K562 (cell line): ENCODE measurements at regions not wholly inside any gene's neighbourhood (a gene's known extent, or its start where the extent isn't known, plus 50 kb on each side); places are given as distances from the start of the nearest gene placed in this dataset.

Source experiments
- ATAC-seq: fragments of 200-7000 bp; cut with Tn5 transposase; 3 replicates; pipeline ENCODE4 v1.9.1; 2020; ENCODE audit warnings: moderate library complexity
- BruUV-seq: library from RNA; stranded (reverse); fragments of 400-500 nt; replicated peaks from 2 replicates; lab custom pipeline; 2021; lab: Mats Ljungman, UMichigan
- CTCF ChIA-PET: fragments of 300-600 bp; formaldehyde crosslinking; extraction: SDS; loops from one replicate; lab custom pipeline; 2021; ENCODE audit warnings: low intra/inter-chr PET ratio; lab: Yijun Ruan, JAX
- POLR2A ChIA-PET: fragments of 300-600, 350-650 bp; sonication (Branson Sonifier 250); formaldehyde crosslinking; extraction: SDS; loops from one replicate; lab custom pipeline; 2021; ENCODE audit warnings: antibody characterized with exemption, inconsistent platforms; lab: Yijun Ruan, JAX
- DNase-seq, 4 experiments: peaks; one replicate each; pipeline versions ENCODE4 v3.0.0 to v3.0.0-alpha.2; 2011 to 2018; ENCODE audit warnings: low spot score in 3 of 4, mixed read lengths in 3 of 4; ENCODE audit errors: extremely low read depth in 1 of 4
- FAIRE-seq: peaks from 2 replicates; lab custom pipeline; 2011; peaks lifted over from hg19 to GRCh38; lab: Jason Lieb, UNC
- H2AFZ ChIP-seq: 2 replicates; pipeline ENCODE4 v1.6.0; 2011; ENCODE audit warnings: low read depth, low read length, control low read depth, inconsistent platforms
- H3K27ac ChIP-seq: fragments of 200-600 bp; 3 replicates; pipeline ENCODE4 v1.8.0; 2011; ENCODE audit warnings: low read depth, mild to moderate bottlenecking, control low read depth, inconsistent platforms, low read length, moderate library complexity, mixed read lengths; ENCODE audit errors: extremely low read depth
- H3K27me3 ChIP-seq, 2 experiments: fragments of 300-600 bp in 1 of 2; 2 replicates in 1 of 2; 3 replicates in 1 of 2; pipeline versions ENCODE4 v1.6.0 to v1.8.0; 2011; ENCODE audit warnings: inconsistent platforms in 2 of 2, low read length in 2 of 2, mild to moderate bottlenecking in 1 of 2, mixed read lengths in 1 of 2, moderate library complexity in 1 of 2; ENCODE audit not compliant: control insufficient read depth in 2 of 2, insufficient read depth in 2 of 2
- H3K36me3 ChIP-seq: fragments of 300-600 bp; 3 replicates; pipeline ENCODE4 v1.8.0; 2011; ENCODE audit warnings: mild to moderate bottlenecking, low read length, inconsistent platforms; ENCODE audit not compliant: control insufficient read depth, insufficient read depth
- H3K4me1 ChIP-seq, 2 experiments: fragments of 200-600 bp in 1 of 2; replicated peaks in 1 of 2; 2 replicates in 1 of 2; 3 replicates in 1 of 2; pipeline versions ENCODE4 v1.5.1 to v1.8.0; 2011; ENCODE audit warnings: inconsistent platforms in 2 of 2, low read length in 2 of 2, mild to moderate bottlenecking in 1 of 2, mixed read lengths in 1 of 2, moderate library complexity in 1 of 2; ENCODE audit not compliant: control insufficient read depth in 2 of 2, insufficient read depth in 2 of 2
- H3K4me2 ChIP-seq: 2 replicates; pipeline ENCODE4 v1.6.1; 2011; ENCODE audit warnings: low read length, control low read depth, inconsistent platforms, mixed read lengths; ENCODE audit not compliant: insufficient read depth
- H3K4me3 ChIP-seq: fragments of 200-600 bp; sonication (generic), shearing (Covaris generic); 2 replicates; pipeline ENCODE4 v1.5.1; 2016; ENCODE audit warnings: control low read depth, inconsistent platforms
- H3K79me2 ChIP-seq: fragments of 200-600 bp; 3 replicates; pipeline ENCODE4 v1.8.0; 2011; ENCODE audit warnings: low read length, inconsistent platforms; ENCODE audit not compliant: control insufficient read depth, insufficient read depth
- H3K9ac ChIP-seq, 2 experiments: 2 replicates each; pipeline versions ENCODE4 v1.6.0 to v1.6.1; 2011; ENCODE audit warnings: low read depth in 2 of 2, low read length in 2 of 2, control low read depth in 1 of 2, inconsistent platforms in 1 of 2, mild to moderate bottlenecking in 1 of 2, mixed read lengths in 1 of 2; ENCODE audit not compliant: insufficient read depth in 1 of 2
- H3K9me1 ChIP-seq: one replicate; pipeline ENCODE4 v1.6.0; 2011; ENCODE audit warnings: inconsistent platforms, mild to moderate bottlenecking, low read length, moderate library complexity; ENCODE audit not compliant: control insufficient read depth, insufficient read depth
- H3K9me3 ChIP-seq: replicated peaks from 2 replicates; pipeline ENCODE4 v1.5.1; 2011; ENCODE audit warnings: low read depth, low read length, inconsistent platforms; ENCODE audit not compliant: control insufficient read depth, insufficient read depth
- H4K20me1 ChIP-seq: replicated peaks from 2 replicates; pipeline ENCODE4 v1.6.1; 2011; ENCODE audit warnings: low read length, inconsistent platforms, mixed read lengths; ENCODE audit not compliant: control insufficient read depth, insufficient read depth
- ATF4 ChIP-seq: fragments of 450-650 bp; formaldehyde crosslinking; IDR thresholded peaks from 2 replicates; pipeline ENCODE4 v1.4.0; 2022; ENCODE audit warnings: mild to moderate bottlenecking, moderate library complexity
- MAX ChIP-seq: sonication (generic); formaldehyde crosslinking; IDR thresholded peaks from 2 replicates; pipeline ENCODE4 v1.9.0; 2022; ENCODE audit warnings: mild to moderate bottlenecking, missing genetic modification reagents
- MYBL2 ChIP-seq, 2 experiments: fragments of 450-650 bp in 1 of 2; sonication (generic) in 1 of 2; formaldehyde crosslinking in 1 of 2; IDR thresholded peaks; 2 replicates each; pipeline versions ENCODE4 v1.6.1 to v1.8.1; 2017 to 2022; ENCODE audit warnings: borderline replicate concordance in 1 of 2, inconsistent platforms in 1 of 2, low read depth in 1 of 2, mild to moderate bottlenecking in 1 of 2, missing genetic modification reagents in 1 of 2, moderate library complexity in 1 of 2
- NFATC3 ChIP-seq: fragments of 450-650 bp; IDR thresholded peaks from 2 replicates; pipeline ENCODE4 v1.6.1; 2017; ENCODE audit warnings: mild to moderate bottlenecking
- ZNF318 ChIP-seq, 2 experiments: fragments of 450-650 bp; IDR thresholded peaks; 2 replicates each; pipeline ENCODE4 v1.6.1; 2016; ENCODE audit warnings: mild to moderate bottlenecking in 2 of 2, borderline replicate concordance in 1 of 2, low read depth in 1 of 2, moderate library complexity in 1 of 2
- WGBS: fragments of 100-300 bp; shearing (Covaris generic); methylation state at CpG from one replicate; pipeline ENCODE4 v1.1.6; 2016; ENCODE audit warnings: low coverage, mixed read lengths; ENCODE audit not compliant: insufficient coverage; ENCODE audit errors: missing lambda C conversion rate; 5-methylcytosine and 5-hydroxymethylcytosine counted together
- in situ Hi-C: fragments of 300-500 bp; cut with MboI; formaldehyde crosslinking; loops from 4 replicates; pipeline ENCODE4 v1.15.0; 2018; ENCODE audit warnings: inconsistent platforms, mixed read lengths
- intact Hi-C: fragments of 100-400 bp; cut with micrococcal nuclease; formaldehyde crosslinking; loops from 2 replicates; pipeline ENCODE4 v1.14.2; 2022

- Histone ChIP-seq H3K36me3 (no peaks in the 10 kb centered on the region), H4K20me1 (no peaks in the 10 kb centered on the region), H3K9me1 (no peaks in the 10 kb centered on the region), H2AFZ (no peak overlapping the region), H3K9ac (no peak overlapping the region), H3K4me2 (no peak overlapping the region), H3K4me1 (no peaks in the 10 kb centered on the region), H3K27me3 (no peaks in the 10 kb centered on the region), H3K79me2 (no peaks in the 10 kb centered on the region), H3K4me3 (no peak overlapping the region), H3K27ac (no peak overlapping the region), H3K9me3 (0 out of 2 replicates have a peak, but pooled peaks cover 2% of the 10 kb centered on the region)
- FAIRE-seq (no peak), ATAC-seq (no peak), DNase-seq (no peak)
- ChIA-PET POLR2A (no interaction called here), CTCF (no interaction called here)
- TF ChIP-seq ATF4 (CRISPR knock-in tag) (no peak), NFATC3 (no peak), MAX (no peak), MYBL2 (IDR thresholded peaks at IDR 0.05; ENCODE audit: low read depth) (no peak), MYBL2 (CRISPR knock-in tag; IDR thresholded peaks at IDR 0.05; ENCODE audit: borderline replicate concordance) (no peak), ZNF318 (IDR thresholded peaks at IDR 0.05; ENCODE audit: borderline replicate concordance in 1 of 2, low read depth in 1 of 2) (no peak)
- 0% methylated on average over 2 of the region's 2 CpGs for WGBS
- no TSS peak for BruUV-seq
- in situ Hi-C loops, result no loop called here
- intact Hi-C loops, result no loop called here
These were observed 842.7 kb downstream of the STPG2 start for GRCh38 chr4:97300561-97300960.
